ENCODE measurements at regions not wholly inside any gene's neighbourhood (a gene's known extent, or its start where the extent isn't known, plus 50 kb on each side); places are given as distances from the start of the nearest gene placed in this dataset.

DNA sequence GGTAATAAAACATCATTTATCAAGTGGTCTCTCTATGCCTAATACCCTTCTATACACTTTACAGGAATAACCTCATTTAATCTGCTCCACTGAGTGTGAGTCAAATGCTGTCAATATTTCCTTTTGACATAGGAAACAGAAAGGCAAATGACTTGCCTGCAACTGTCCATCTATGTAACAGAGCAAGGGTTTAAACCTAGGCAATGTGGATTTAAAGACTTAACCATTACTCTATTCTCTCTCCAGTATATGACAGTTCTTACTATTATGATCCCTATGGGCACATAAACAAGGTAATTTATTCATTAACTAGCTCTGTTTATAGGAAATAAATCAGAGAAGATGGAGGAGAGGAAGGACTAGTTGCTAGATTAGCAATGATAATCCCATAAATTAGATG is 70.6 kb downstream of the FSCB start:
- TF ChIP-seq, protein P1, sequence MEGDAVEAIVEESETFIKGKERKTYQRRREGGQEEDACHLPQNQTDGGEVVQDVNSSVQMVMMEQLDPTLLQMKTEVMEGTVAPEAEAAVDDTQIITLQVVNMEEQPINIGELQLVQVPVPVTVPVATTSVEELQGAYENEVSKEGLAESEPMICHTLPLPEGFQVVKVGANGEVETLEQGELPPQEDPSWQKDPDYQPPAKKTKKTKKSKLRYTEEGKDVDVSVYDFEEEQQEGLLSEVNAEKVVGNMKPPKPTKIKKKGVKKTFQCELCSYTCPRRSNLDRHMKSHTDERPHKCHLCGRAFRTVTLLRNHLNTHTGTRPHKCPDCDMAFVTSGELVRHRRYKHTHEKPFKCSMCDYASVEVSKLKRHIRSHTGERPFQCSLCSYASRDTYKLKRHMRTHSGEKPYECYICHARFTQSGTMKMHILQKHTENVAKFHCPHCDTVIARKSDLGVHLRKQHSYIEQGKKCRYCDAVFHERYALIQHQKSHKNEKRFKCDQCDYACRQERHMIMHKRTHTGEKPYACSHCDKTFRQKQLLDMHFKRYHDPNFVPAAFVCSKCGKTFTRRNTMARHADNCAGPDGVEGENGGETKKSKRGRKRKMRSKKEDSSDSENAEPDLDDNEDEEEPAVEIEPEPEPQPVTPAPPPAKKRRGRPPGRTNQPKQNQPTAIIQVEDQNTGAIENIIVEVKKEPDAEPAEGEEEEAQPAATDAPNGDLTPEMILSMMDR (IDR thresholded peaks at IDR 0.05; ENCODE audit: extremely low read depth, missing control alignments) = no peak

DNA sequence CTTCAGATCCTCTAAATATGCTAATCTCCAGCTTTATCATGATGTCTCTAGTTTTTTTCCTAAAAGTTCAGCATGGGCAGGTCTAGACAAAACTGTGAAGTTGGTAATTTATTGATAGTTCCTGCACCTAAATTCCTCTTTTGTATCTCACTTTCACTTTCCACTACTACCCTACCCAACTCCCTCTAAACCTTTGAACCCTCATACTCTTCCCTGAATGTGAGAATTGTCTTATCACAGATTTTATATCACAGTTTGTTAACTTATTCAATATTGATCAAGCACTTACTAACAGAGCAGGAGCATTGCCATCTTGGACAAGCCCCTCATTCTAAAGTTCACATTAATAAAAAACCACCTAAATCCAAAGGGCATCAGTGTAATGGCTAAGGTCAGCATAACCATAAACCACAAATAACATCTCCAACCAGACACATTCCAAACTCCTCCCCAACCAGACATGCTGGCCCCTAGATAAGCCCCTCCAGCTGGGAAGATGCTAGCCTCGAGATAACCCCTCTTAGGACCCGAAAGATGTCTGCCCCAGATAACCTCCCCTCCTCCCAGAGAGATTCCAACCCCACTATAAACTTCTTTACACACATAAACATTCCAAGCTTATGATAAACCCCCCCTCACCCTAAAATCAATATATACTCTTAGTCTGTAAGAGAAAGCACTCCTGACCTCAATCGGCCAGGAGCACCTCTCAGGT is 78.7 kb downstream of the FSCB start:
- TF ChIP-seq, protein P1 (IDR thresholded peaks at IDR 0.05; ENCODE audit: extremely low read depth, missing control alignments) = no peak

More for the DNA sequence above, 70.6 kb downstream of the FSCB start:
- DNase-seq (ENCODE audit: low spot score) = no peak

DNA sequence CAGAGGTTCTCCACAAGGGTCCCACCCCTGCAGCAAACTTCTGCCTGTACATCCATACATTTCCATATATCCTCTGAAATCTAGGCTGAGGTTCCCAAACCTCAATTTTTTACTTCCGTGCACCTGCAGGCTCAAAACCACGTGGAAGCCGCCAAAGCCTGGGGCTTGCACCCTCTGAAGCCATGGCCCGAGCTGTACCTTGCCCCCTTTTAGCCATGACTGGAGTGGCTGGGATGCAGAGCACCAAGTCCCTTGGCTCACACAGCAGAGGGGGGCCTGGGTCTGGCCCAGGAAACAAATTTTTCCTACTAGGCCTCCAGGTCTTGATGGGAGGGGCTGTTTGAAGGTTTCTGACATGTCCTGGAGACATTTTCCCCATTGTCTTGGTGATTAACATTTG is 84.4 kb downstream of the FSCB start:
- no peak for DNase-seq (ENCODE audit: low spot score)
- TF ChIP-seq, protein P1 (IDR thresholded peaks at IDR 0.05; ENCODE audit: extremely low read depth, missing control alignments) = no peak

More for the DNA sequence above, 78.7 kb downstream of the FSCB start:
- DNase-seq (ENCODE audit: low spot score) = no peak

DNA sequence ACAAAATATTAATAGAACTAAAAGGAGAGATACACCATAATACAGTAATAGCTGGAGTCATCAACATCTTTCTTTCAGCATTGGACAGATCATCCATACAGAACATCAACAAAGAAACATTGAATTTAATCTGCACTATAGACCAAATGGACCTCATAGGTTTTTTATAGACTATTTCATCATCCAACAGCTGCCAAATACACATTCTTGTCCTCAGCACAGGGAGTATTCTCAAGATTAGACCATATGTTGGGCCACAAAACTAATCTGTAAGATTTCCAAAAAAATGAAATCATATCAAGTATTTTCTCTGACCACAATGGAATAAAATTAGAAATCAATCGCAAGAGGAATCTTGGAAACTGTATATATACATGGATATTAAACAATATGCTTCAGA is 86.9 kb downstream of the FSCB start:
- TF ChIP-seq, protein P1 (IDR thresholded peaks at IDR 0.05; ENCODE audit: extremely low read depth, missing control alignments) = no peak
- no peak for DNase-seq (ENCODE audit: low spot score)

DNA sequence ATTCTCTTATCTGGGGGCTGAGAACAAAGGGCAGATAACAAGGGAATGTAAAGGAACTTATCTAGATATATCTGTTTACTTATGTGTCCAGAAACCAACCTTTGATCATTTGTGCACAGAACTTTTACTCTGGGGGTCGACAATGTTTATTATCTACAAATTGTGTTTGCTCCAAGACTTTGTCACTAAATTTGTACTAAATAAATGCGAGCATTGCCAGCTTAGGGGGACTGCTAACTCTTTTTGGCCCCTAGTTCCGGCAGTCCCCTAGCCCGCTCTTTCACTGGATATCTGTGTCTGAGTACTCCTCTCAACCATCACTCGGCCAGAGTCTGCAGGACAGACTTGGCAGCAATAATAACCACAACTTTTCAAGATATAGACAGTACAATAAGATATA is 88.2 kb downstream of the FSCB start:
- no peak for DNase-seq (ENCODE audit: low spot score)
- TF ChIP-seq, protein P1 (IDR thresholded peaks at IDR 0.05; ENCODE audit: extremely low read depth, missing control alignments) = no peak

DNA sequence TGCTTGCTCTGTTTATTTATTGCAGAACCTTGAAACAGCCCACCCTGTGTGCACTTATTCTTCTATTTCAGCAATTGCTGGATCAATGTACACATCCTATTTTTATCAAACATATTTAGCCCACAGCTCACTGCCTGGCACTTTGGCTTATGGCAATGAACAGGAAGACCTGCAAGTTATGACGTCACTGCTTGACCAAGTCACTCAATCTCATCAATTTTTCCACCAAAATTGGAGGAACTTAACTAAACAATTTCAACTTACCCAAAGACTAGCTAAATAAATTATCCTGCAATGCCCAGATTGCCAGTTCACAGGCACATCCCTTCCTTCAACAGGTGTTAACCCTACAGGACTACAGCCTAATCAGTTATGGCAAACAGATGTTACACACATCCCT is 89.3 kb downstream of the FSCB start:
- DNase-seq (ENCODE audit: low spot score) = no peak
- TF ChIP-seq, protein P1 (IDR thresholded peaks at IDR 0.05; ENCODE audit: extremely low read depth, missing control alignments) = no peak

DNA sequence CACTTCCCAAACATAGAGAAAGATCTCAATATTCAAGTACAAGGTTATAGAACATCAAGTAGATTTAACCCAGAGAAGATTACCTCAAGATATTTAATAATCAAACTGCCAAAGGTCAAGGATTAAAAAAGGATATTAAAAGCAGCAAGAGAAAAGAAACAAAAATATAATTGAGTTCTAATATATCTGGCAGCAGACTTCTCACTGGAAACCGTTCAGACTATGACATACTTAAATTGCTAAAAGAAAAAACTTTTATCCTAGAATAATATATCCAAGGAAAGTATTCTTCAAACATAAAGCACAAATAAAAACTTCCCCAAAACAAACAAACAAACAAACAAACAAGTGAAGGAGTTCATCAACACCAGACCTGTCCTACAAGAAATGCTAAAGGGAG is 92.4 kb downstream of the FSCB start:
- DNase-seq (ENCODE audit: low spot score) = no peak
- TF ChIP-seq, protein P1 (IDR thresholded peaks at IDR 0.05; ENCODE audit: extremely low read depth, missing control alignments) = no peak

Data from GM20000 (cell line).